K562 (cell line): ENCODE measurements at regions not wholly inside any gene's neighbourhood (a gene's known extent, or its start where the extent isn't known, plus 50 kb on each side); places are given as distances from the start of the nearest gene placed in this dataset.

Experiments used
- ATAC-seq: fragments of 200-7000 bp; cut with Tn5 transposase; 3 replicates; pipeline ENCODE4 v1.9.1; 2020; ENCODE audit warnings: moderate library complexity
- BruUV-seq: library from RNA; stranded (reverse); fragments of 400-500 nt; replicated peaks from 2 replicates; lab custom pipeline; 2021; lab: Mats Ljungman, UMichigan
- CTCF ChIA-PET: fragments of 300-600 bp; formaldehyde crosslinking; extraction: SDS; loops from one replicate; lab custom pipeline; 2021; ENCODE audit warnings: low intra/inter-chr PET ratio; lab: Yijun Ruan, JAX
- POLR2A ChIA-PET: fragments of 300-600, 350-650 bp; sonication (Branson Sonifier 250); formaldehyde crosslinking; extraction: SDS; loops from one replicate; lab custom pipeline; 2021; ENCODE audit warnings: antibody characterized with exemption, inconsistent platforms; lab: Yijun Ruan, JAX
- DNase-seq, 4 experiments: peaks; one replicate each; pipeline versions ENCODE4 v3.0.0 to v3.0.0-alpha.2; 2011 to 2018; ENCODE audit warnings: low spot score in 3 of 4, mixed read lengths in 3 of 4; ENCODE audit errors: extremely low read depth in 1 of 4
- FAIRE-seq: peaks from 2 replicates; lab custom pipeline; 2011; peaks lifted over from hg19 to GRCh38; lab: Jason Lieb, UNC
- H2AFZ ChIP-seq: 2 replicates; pipeline ENCODE4 v1.6.0; 2011; ENCODE audit warnings: low read depth, low read length, control low read depth, inconsistent platforms
- H3K27ac ChIP-seq: fragments of 200-600 bp; 3 replicates; pipeline ENCODE4 v1.8.0; 2011; ENCODE audit warnings: low read depth, mild to moderate bottlenecking, control low read depth, inconsistent platforms, low read length, moderate library complexity, mixed read lengths; ENCODE audit errors: extremely low read depth
- H3K27me3 ChIP-seq, 2 experiments: fragments of 300-600 bp in 1 of 2; 2 replicates in 1 of 2; 3 replicates in 1 of 2; pipeline versions ENCODE4 v1.6.0 to v1.8.0; 2011; ENCODE audit warnings: inconsistent platforms in 2 of 2, low read length in 2 of 2, mild to moderate bottlenecking in 1 of 2, mixed read lengths in 1 of 2, moderate library complexity in 1 of 2; ENCODE audit not compliant: control insufficient read depth in 2 of 2, insufficient read depth in 2 of 2
- H3K36me3 ChIP-seq: fragments of 300-600 bp; 3 replicates; pipeline ENCODE4 v1.8.0; 2011; ENCODE audit warnings: mild to moderate bottlenecking, low read length, inconsistent platforms; ENCODE audit not compliant: control insufficient read depth, insufficient read depth
- H3K4me1 ChIP-seq, 2 experiments: fragments of 200-600 bp in 1 of 2; replicated peaks in 1 of 2; 2 replicates in 1 of 2; 3 replicates in 1 of 2; pipeline versions ENCODE4 v1.5.1 to v1.8.0; 2011; ENCODE audit warnings: inconsistent platforms in 2 of 2, low read length in 2 of 2, mild to moderate bottlenecking in 1 of 2, mixed read lengths in 1 of 2, moderate library complexity in 1 of 2; ENCODE audit not compliant: control insufficient read depth in 2 of 2, insufficient read depth in 2 of 2
- H3K4me2 ChIP-seq: 2 replicates; pipeline ENCODE4 v1.6.1; 2011; ENCODE audit warnings: low read length, control low read depth, inconsistent platforms, mixed read lengths; ENCODE audit not compliant: insufficient read depth
- H3K4me3 ChIP-seq: fragments of 200-600 bp; sonication (generic), shearing (Covaris generic); 2 replicates; pipeline ENCODE4 v1.5.1; 2016; ENCODE audit warnings: control low read depth, inconsistent platforms
- H3K79me2 ChIP-seq: fragments of 200-600 bp; 3 replicates; pipeline ENCODE4 v1.8.0; 2011; ENCODE audit warnings: low read length, inconsistent platforms; ENCODE audit not compliant: control insufficient read depth, insufficient read depth
- H3K9ac ChIP-seq, 2 experiments: 2 replicates each; pipeline versions ENCODE4 v1.6.0 to v1.6.1; 2011; ENCODE audit warnings: low read depth in 2 of 2, low read length in 2 of 2, control low read depth in 1 of 2, inconsistent platforms in 1 of 2, mild to moderate bottlenecking in 1 of 2, mixed read lengths in 1 of 2; ENCODE audit not compliant: insufficient read depth in 1 of 2
- H3K9me1 ChIP-seq: one replicate; pipeline ENCODE4 v1.6.0; 2011; ENCODE audit warnings: inconsistent platforms, mild to moderate bottlenecking, low read length, moderate library complexity; ENCODE audit not compliant: control insufficient read depth, insufficient read depth
- H3K9me3 ChIP-seq: replicated peaks from 2 replicates; pipeline ENCODE4 v1.5.1; 2011; ENCODE audit warnings: low read depth, low read length, inconsistent platforms; ENCODE audit not compliant: control insufficient read depth, insufficient read depth
- H4K20me1 ChIP-seq: replicated peaks from 2 replicates; pipeline ENCODE4 v1.6.1; 2011; ENCODE audit warnings: low read length, inconsistent platforms, mixed read lengths; ENCODE audit not compliant: control insufficient read depth, insufficient read depth
- HOXB6 ChIP-seq: fragments of 250-450 bp; sonication (Bioruptor Pico); IDR thresholded peaks from 2 replicates; pipeline ENCODE4 v1.5.1; 2022; ENCODE audit warnings: mild to moderate bottlenecking, borderline replicate concordance
- PRPF4 ChIP-seq: fragments of 200-400 bp; formaldehyde crosslinking; IDR thresholded peaks from one replicate; pipeline ENCODE4 v1.6.1; 2017; ENCODE audit warnings: low read length, low read depth, mild to moderate bottlenecking; ENCODE audit not compliant: insufficient read depth, poor library complexity, severe bottlenecking
- SUPT5H ChIP-seq: fragments of 450-650 bp; IDR thresholded peaks from 2 replicates; pipeline ENCODE4 v1.6.1; 2016
- ZBTB7A ChIP-seq: IDR thresholded peaks from 2 replicates; pipeline ENCODE4 v1.6.1; 2011; ENCODE audit warnings: low read depth, mild to moderate bottlenecking, low read length, moderate library complexity, borderline replicate concordance; ENCODE audit not compliant: control insufficient read depth
- ZNF41 ChIP-seq: fragments of 250-450 bp; sonication (Bioruptor Pico); conservative IDR thresholded peaks from 2 replicates; pipeline ENCODE4 v1.4.0; 2020; ENCODE audit warnings: mild to moderate bottlenecking
- WGBS: fragments of 100-300 bp; shearing (Covaris generic); methylation state at CpG from one replicate; pipeline ENCODE4 v1.1.6; 2016; ENCODE audit warnings: low coverage, mixed read lengths; ENCODE audit not compliant: insufficient coverage; ENCODE audit errors: missing lambda C conversion rate; 5-methylcytosine and 5-hydroxymethylcytosine counted together
- in situ Hi-C: fragments of 300-500 bp; cut with MboI; formaldehyde crosslinking; loops from 4 replicates; pipeline ENCODE4 v1.15.0; 2018; ENCODE audit warnings: inconsistent platforms, mixed read lengths
- intact Hi-C: fragments of 100-400 bp; cut with micrococcal nuclease; formaldehyde crosslinking; loops from 2 replicates; pipeline ENCODE4 v1.14.2; 2022
- TF ChIP-seq, protein P1 (sequence below): fragments of 250-450 bp; sonication (Bioruptor Pico); IDR thresholded peaks from 2 replicates; pipeline ENCODE4 v1.5.0; 2021; ENCODE audit warnings: mild to moderate bottlenecking, moderate library complexity
- TF ChIP-seq, protein P2 (sequence below): sonication (generic); formaldehyde crosslinking; IDR thresholded peaks from 2 replicates; pipeline ENCODE4 v1.5.0; 2020; ENCODE audit warnings: missing genetic modification reagents

DNA sequence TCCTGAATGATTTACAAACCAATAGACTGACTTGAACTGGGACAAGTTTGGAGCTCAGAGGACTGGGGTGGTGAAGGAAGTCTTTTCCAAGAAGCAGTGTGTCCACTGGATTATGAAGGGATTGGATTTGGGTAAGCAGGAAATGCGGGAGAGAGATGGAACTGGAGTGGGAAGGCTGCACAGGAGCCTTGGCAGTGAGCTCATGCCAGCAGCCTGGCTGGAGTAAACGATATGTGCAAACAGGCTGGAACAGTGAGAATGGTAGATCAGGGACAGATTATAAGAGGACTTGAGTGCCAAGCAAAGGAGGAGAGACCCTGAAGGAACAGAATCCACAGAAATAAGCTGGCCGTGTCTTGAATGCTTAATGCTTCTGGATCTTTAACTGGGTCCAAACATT is 121.9 kb upstream of the GATA6 start:
- FAIRE-seq (no peak), DNase-seq (no peak), ATAC-seq (no peak)
- no peaks in the 10 kb centered on the region for H3K9me1 ChIP-seq
- ChIA-PET CTCF (no interaction called here), POLR2A (interaction anchor here (1.0 kb wide), 1 partner anchor 14 kb away, joined by 4 read pairs; no protein-coding TSS in a partner anchor)
- no peak overlapping the region for H2AFZ ChIP-seq
- intact Hi-C loops, result no loop called here
- no peaks in the 10 kb centered on the region for H3K9me3 ChIP-seq
- H3K27ac ChIP-seq, result no peak overlapping the region
- no TSS peak for BruUV-seq
- no peak overlapping the region for H3K9ac ChIP-seq
- no peak overlapping the region for H3K4me2 ChIP-seq
- no peaks in the 10 kb centered on the region for H3K79me2 ChIP-seq
- WGBS, result 0% methylated on average over 3 of the region's 3 CpGs
- in situ Hi-C loops, result no loop called here
- no peaks in the 10 kb centered on the region for H3K4me1 ChIP-seq
- H3K4me3 ChIP-seq, result no peak overlapping the region
- peaks cover 45 to 54% of the 10 kb centered on the region in 2 experiments for H3K27me3 ChIP-seq
- H3K36me3 ChIP-seq, result no peaks in the 10 kb centered on the region
- TF ChIP-seq, protein P1, sequence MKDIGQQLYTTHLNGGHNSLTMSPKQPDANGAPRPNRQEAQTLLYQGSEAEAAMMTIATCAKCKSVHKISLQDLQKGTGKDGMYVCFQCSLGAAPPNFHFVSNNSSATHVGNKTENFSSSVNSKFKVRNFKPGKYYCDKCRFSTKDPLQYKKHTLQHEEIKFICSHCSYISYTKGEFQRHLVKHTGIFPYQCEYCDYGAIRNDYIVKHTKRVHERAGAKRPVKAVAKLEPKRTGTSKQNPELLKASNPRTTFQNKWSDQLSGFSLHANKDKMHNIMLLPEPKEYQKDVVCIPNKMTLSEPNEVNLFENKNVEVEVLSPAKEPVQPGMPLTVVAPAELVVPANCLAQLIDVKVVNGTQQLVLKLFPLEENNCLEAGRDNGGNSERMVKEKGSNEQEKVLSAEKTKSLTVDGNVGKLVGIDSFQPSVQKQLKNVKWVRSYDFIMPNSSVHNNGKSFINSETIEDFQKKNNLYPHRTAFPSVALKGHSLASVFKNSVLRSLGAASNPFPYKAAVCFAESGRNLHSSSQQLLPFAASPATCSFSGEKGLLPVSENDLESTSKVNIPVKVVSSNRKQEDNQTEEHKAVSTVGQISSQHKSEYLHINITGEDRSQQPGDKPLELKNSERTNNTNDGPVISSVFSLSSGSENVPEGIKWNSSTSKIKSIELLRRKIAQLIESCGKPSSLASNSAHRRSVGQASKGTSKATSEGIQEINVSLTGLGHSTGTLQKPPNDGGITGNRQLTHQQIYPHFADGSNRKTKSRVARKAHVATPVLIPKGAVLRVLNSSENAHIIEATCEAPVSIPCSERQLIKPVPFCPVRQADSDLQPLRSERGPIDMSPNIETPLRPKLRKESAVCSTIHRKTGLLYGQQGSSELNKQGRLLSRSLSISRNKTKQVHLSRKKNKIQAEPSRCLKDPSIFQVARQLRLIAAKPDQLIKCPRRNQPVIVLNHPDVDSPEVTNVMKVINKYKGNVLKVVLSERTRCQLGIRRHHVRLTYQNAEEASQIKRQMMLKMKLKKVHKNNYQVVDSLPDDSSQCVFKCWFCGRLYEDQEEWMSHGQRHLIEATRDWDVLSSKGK (CRISPR knock-in tag), result no peak
- TF ChIP-seq ZNF41 (CRISPR knock-in tag) (no peak), HOXB6 (no peak), ZBTB7A (no peak), SUPT5H (no peak), PRPF4 (no peak)
- TF ChIP-seq, protein P2, sequence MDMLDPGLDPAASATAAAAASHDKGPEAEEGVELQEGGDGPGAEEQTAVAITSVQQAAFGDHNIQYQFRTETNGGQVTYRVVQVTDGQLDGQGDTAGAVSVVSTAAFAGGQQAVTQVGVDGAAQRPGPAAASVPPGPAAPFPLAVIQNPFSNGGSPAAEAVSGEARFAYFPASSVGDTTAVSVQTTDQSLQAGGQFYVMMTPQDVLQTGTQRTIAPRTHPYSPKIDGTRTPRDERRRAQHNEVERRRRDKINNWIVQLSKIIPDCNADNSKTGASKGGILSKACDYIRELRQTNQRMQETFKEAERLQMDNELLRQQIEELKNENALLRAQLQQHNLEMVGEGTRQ (CRISPR knock-in tag), result no peak
- H4K20me1 ChIP-seq, result 0 out of 2 replicates have a peak, but pooled peaks cover 5% of the 10 kb centered on the region
